Renal cortex interstitium (tissue), 11 donors: ENCODE measurements at regions not wholly inside any gene's neighbourhood (a gene's known extent, or its start where the extent isn't known, plus 50 kb on each side); places are given as distances from the start of the nearest gene placed in this dataset.
"Not testable (repeated sequence)": the region's sequence is repeated elsewhere in the genome, so short reads cannot be mapped to it uniquely, and the experiment has no call there.

Experiments used
- DNase-seq, 11 donors: peaks; one replicate each; pipeline ENCODE4 v3.0.0-alpha.2; 2013; ENCODE audit warnings: low read depth in 9 of 11, low spot score in 4 of 11; ENCODE audit errors: extremely low read depth in 1 of 11

DNA sequence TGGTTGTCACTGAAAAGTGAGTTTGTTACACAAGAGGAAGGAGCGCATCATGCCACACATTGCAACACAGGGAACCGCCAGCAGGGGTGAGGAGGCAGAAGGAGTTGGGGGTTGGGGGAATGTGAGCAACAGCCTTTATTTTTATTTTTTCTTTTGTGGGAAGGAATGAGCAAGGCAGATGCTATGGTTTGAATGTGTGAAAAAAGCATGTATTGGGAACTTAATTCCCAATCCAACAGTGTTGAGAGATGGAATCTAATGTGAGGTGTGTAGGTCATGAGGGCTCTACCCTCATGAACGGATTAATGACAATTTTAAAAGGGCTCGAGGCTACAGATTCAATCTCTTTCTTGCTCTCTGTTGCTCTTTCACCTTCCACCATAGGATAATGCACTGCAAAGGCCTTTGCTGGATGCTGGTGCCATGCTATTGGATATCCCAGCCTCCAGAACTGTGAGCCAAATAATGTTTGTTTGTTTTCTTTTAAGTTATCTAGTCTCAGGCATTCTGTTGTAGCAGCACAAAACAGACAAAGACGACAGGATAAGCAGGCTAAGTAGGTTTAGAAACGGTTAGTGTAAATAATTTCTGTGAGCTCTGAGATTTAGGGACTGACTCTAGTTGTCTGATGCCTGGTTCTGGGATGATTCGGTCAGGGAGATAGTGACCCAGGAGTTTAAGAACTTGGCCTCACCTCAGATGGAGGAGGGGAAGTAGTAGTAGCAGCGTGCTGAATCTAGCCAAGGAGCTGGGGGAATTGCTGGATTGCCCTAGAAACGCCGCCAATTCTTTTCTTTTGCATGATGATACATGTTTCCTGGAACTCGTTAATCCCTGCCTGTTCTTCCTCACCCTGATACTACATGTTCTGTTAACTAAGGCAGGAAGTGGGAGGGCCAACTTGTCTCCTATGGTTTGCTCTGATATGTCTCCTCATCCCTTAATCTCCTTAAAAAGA lies 156.6 kb upstream of the CTSO start:
- DNase-seq: peak in 5 of 11 donors; percentile 9 to 28 (median 22)

DNA sequence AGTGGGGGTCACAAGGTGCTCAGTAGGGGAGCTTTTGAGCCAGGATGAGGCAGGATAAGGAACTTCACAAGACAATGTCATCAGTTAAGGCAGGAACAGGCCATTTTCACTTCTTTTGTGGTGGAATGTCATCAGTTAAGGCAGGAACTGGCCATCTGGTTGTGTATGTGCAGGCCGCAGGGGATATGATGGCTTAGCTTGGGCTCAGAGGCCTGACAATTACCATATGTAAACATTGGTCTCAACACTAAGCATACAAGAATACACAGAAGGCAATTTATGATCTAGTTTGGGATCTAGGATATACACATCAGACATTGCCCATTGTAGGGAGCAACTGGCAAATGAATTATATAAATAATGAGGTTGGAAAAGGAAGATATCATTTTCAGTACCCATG lies 155.4 kb upstream of the CTSO start:
- not testable (repeated sequence) for DNase-seq

DNA sequence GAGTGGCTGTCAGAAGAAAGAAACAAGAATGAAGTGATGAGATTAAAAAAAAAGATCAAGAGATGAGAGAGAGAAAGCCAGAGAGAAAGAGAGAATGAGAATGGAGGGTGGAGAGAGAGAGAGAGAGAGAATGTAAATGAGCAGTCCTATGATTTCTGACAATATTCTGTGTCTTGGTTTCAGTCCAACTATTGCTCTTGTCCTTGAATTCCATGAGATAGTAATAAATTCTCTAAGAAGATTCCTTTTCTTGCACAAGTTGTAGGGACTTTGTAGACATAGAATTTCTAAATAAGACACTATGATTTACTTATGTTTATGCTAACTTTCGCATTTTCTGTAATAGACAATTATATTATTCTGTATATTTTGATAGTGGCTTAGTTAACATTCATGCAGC lies 149.6 kb upstream of the CTSO start:
- no peak for DNase-seq

DNA sequence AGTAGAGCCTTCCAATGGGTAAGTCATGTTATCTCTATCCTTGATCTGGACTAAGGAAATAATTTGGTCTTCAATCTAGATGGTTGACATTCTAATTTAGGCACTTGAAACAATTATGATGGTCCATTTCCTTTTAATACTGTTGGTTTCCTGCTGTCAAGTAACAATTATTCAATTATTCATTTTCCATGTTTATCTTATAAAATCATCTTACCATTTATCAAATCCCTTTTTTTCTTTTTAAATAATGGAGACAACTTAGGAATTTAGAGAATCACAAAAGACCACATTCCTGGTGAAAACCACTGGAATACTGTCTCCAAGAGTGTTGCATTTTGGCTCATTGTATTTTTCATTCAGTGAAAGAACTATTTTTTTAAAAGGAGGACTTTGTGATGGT lies 148.7 kb upstream of the CTSO start:
- DNase-seq: no peak

DNA sequence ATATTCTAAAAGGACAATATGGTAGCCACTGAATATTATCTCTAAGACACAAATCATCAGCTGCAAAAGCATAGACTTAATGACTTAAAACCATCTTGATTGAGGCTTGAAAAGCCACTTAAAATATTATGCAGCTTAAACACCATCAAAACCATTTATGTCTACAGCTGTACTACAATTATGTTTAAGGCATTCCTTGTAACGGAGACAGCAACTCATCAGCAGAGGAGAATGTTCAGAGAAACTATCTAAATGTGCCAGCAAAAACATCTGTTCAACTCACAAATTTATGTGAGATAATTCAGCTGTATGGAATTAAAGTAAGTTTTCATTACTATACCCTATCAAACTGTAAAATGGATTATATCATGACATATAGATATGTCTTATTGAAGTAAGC lies 147.9 kb upstream of the CTSO start:
- DNase-seq: no peak

DNA sequence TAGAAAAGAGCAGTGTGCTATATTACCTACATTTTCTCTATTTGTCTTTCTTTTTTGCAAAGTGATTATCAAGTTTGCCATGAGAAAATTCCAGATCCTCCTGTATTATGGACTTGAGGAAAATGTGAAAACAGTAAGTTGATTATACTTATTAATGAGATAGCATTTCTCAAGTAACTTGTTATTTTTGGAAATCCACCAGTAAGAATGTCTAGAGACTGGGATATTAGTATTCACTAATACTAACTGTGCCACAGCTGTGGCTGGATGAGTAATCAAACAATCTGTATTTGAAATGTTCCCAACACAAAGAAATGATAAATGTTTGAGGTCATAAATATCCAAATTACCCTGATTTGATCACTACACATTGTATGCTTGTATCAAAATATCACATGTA lies 147.0 kb upstream of the CTSO start:
- DNase-seq: no peak

DNA sequence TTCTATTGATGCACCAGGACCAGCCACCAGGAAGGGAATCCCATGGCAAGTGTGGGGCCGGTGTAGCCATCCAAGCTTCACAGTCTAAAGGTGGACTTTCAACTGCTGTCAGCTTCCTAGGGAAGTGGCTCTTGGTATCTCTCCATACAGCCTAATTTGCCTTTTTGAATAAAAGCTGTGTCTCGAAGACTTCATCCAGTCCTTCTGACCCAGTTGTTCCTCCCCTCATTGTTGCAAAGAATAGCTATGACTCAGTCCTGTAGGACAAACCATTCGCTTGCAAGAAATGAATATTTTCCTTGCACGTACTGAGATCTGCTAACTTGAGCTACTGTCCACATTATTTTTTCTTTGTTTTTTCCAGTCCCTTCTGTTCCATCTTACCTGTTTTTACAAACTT lies 145.1 kb upstream of the CTSO start:
- DNase-seq: no peak

DNA sequence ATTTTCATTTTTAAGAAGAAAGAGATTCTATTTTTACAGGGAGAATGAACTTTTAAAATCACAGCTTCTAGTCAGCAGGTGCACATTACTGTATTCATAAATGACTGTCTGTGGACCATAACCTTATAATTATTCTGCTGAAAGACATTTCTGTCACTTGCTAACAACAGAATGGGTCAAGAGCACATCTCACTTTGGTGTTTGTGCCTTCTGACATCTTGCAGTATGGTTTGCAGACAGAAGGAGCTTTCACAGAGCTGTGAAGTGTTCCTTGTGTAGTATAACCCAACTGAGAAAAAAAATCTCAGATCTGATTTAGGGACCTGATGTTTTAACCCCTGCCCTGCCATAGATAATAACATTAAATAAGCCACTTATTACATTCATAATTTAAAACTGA lies 131.4 kb upstream of the CTSO start:
- DNase-seq: no peak

DNA sequence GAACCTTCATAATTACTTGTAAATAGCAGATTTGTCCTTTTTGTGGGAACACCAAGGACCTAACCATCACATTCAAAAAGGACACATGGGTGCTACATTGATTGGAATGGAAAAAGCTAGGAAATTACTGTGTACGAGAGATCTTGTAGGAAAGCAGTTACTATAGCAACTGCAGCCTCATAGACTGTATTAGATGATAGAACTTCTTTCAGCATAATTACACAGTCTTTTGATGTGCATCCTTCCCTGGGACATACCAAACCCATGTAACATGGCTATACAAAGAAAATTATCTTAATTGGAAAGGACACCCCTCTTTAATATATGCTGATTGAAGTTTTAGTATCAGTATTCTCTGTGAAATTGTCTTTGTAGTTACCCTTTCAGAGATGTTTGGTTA lies 130.7 kb upstream of the CTSO start:
- no peak for DNase-seq

DNA sequence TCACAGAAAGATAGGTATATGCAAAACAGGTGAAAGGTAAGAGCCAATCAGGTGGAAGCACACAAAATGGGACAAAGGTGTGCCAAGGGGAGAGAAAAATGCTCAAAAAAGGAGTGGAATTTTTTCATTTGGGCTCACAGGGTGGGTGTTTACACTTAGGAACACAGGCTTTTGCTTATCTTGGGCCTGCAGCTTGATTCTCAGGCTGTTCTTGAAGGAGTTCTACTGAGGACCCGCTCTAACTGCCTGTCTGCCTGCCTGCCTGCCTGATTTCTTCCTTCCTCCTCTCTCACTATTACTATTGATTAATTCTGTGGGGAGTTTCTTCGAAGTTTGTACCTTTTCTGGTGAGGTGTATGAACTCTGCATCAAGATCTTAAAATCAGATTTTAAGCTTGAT lies 120.3 kb upstream of the CTSO start:
- no peak for DNase-seq

DNA sequence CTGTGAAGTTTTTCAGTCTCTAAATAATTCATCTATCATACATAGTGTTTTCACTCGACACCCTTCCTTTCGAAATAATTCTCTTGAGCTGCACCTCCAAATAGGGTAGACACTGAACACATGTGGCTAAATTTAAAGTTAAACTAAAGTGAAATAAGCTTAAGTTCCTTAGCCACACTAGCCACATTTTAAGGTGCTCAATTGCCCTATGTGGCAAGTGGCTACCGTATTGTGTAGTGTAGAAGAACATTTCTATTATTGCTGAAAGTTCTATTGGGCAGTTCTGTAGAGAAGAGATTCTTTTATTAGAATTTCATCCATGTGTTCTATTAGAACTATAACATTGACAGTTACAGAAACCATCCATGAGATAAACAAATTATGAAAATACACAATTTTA lies 107.0 kb upstream of the CTSO start:
- DNase-seq: no peak

DNA sequence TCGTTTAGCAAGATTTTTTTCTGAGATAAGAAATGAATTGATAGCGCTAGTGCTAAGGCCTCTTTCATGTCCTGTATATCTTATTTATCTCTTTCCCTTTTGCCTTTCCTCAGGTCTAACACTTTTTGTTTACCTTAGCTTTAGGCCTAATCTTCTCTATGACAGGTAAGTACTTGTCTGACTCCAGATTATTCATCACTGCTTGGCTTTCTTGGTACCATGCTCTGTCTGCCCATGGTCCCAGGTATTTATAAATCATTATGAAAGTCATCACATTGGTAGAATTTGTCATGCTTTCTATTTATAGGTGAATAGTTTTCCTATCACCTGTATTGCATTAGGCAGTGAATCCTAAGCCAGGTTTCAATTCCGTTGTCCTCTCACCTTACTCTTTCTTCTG lies 99.5 kb upstream of the CTSO start:
- no peak for DNase-seq

DNA sequence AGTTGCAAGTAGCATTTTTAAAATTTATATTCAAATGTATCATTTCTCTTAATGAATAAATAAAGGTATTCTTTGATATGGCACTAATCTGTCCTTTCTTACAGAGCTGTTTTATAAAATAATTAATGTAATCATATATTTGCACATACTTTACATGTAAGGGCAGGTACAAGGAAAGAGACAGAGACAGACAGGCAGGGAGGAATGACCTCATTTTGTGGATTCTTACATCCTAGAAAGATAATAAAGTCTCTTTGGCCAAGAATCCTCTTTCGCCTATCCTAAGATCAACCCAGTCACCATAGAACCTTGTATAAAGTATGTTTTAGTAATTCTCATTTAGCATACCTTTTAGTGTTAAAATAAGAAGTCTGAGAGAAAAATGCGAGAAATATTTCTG lies 98.5 kb upstream of the CTSO start:
- DNase-seq: no peak

DNA sequence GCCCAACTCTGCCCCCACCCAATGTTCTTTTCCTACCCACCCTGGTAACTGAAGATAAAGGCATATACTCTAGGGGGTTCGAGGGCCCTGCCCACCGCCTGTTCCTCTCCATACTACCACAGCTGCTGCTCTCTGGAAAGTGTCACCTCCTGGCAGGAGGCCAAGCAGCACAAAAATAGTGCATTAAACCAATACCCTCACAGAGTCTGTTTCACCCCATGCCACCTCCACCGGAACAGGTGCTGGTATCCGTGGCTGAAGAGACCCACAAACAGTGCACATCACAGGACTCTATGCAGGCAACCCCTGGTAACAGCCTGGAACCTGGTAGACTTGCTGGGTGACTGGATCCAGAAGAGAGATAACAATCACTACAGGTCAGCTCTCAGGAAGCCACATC lies 85.1 kb upstream of the CTSO start:
- DNase-seq: no peak

DNA sequence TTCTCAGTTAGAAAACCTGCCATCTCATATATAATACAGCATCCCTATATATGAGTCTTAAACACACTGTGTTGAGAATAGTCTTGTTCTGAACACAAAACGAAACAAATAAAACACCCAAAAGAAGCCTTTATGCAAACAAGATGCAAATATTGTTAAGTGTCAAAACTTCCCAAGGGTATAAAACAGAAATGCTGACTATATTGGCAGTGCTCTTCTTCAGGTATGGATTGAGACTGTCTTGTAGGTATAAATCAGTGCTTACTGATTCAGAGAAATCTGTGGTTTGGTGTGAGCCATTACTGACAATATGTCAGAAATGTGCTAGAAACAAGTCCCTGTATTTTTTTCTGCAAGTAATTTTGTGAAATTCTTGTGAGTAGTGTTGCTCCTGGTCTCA lies 82.8 kb upstream of the CTSO start:
- no peak for DNase-seq

DNA sequence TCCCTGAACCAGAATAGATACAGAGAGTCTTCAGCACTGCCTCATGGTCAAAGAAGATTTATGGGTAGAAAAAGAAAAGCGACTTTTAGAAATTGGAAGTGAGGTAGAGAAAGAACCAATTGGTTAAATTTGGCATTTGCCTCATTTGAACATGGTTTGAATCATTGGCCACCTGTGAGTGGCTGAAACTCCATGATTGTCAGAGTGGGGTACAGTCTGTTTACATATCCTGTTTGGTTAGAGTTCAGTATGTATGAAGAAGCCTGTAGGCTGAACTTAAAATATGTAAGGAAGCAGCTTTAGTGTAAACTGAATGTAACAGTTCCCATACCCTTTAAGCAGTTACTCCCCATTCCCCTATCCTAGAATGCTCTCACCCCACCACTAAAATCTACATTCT lies 76.0 kb upstream of the CTSO start:
- no peak for DNase-seq

DNA sequence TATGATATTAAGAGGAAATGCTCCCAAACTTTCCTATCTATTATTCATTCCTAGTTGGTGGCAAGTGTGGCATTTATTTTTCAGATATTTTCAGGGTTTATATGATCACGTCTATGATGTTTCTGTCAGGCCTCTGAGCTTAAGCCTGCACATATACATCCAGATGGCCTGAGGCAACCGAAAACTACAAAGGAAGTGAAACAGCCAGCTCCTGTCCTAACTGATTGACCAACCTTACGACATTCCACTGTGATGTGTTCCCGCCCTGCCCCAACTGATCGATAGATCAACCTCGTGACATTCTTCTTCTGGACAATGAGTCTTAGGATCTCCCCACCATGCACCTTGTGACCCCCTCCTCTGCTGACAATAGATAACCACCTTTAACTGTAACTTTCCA lies 67.6 kb upstream of the CTSO start:
- no peak for DNase-seq

DNA sequence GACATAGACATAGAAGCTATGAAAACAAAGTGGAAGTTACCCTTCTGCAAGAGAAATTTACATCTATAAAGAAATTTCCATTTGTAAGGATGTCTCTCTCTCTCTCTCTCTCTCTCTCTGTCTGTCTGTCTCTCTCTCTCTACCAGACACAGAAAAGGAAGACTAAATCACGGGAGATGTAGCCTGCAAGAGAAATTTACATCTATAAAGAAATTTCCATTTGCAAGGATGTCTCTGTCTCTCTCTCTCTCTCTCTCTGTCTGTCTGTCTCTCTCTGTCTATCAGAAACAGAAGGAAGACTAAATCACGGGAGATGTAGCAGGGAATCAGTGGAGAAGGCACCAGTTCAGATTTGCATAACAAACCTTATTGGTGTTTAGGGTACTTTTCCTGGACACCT lies 65.6 kb upstream of the CTSO start:
- DNase-seq: no peak

DNA sequence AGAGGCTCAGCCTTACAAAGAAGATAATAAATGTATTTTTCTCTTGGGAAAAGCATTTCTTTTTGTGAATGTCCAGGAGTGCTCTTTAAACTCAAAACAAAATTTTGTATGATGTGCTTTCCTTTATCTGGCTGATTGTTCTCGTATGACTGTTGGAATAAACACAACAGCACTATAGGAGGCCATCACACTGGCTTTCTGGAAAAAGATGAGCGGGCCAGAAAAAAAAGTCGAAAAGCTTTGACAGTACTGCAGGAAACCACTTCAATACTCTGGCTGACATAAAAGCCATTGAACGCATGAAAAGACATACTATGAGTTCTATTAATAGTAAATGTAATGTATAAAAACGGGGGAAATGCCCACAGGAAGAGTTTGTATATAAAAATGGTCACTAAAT lies 64.7 kb upstream of the CTSO start:
- DNase-seq: no peak

DNA sequence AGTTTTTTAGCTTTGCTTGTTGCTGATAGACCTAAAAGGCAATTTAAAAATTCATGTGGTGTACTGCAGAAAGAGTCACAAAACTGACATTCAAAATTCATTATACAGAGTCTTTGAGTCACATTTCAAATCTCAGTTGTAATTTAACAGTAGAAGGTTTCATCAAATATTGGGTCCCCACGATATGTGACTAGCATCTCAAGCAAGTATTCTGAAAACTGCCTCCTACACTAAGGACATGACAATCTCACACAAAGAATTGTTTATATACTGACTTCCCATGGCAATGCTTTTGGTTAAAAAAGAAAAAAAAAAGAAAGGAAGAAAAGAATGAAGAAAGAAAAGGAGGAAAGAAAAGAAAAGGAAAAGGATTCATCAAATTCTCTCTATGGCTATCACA lies 62.1 kb upstream of the CTSO start:
- no peak for DNase-seq

DNA sequence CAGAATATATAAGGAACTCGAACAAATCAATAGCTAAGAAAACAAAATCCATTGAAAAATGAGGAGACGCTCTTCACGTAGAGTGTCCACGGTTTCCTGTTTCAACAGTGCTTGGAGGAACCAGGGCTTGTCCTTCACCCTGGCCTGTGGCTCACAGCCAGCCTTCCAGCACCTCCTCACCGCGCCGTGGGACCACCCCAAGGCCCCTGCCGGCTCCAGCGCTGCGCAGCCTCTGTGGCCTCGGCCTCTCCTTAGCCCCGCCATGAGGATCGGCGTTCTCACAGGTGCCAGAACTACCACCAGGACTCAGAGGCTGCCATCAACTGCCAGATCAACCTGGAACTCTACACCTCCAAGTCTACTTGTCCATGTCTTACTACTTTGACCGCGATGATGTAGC lies 52.5 kb upstream of the CTSO start:
- no peak for DNase-seq
